ENCODE measurements at regions not wholly inside any gene's neighbourhood (a gene's known extent, or its start where the extent isn't known, plus 50 kb on each side); places are given as distances from the start of the nearest gene placed in this dataset.

GRCh38 chr19:28886708-28887107, 326.2 kb downstream of the UQCRFS1 start:
- DNase-seq, result no peak

GRCh38 chr19:28885965-28886364, 327.0 kb downstream of the UQCRFS1 start:
- no peak for DNase-seq

GRCh38 chr19:28884786-28885476, 328.0 kb downstream of the UQCRFS1 start:
- no peak for DNase-seq

- peak in 24 of 56 donors; percentile 2 to 67 (median 30) for DNase-seq
These were observed 329.7 kb downstream of the UQCRFS1 start for GRCh38 chr19:28883241-28883693.

GRCh38 chr19:28882818-28883217, 330.1 kb downstream of the UQCRFS1 start:
- peak in 3 of 56 donors; percentile 14 to 27 (median 25) for DNase-seq

GRCh38 chr19:28881616-28882015, 331.3 kb downstream of the UQCRFS1 start:
- no peak for DNase-seq

GRCh38 chr19:28880735-28881401, 332.1 kb downstream of the UQCRFS1 start:
- no peak for DNase-seq

GRCh38 chr19:28878862-28879566, 333.9 kb downstream of the UQCRFS1 start:
- DNase-seq, result peak in 43 of 56 donors; percentile 1 to 83 (median 37)

- no peak for DNase-seq
These were observed 336.3 kb downstream of the UQCRFS1 start for GRCh38 chr19:28876609-28877123.

- no peak for DNase-seq
These were observed 338.2 kb downstream of the UQCRFS1 start for GRCh38 chr19:28874742-28875141.

- DNase-seq, result no peak
These were observed 339.6 kb downstream of the UQCRFS1 start for GRCh38 chr19:28873301-28873700.

- no peak for DNase-seq
These were observed 341.7 kb downstream of the UQCRFS1 start for GRCh38 chr19:28871099-28871725.

GRCh38 chr19:28869459-28869858, 343.5 kb downstream of the UQCRFS1 start:
- no peak for DNase-seq

GRCh38 chr19:28868836-28869235, 344.1 kb downstream of the UQCRFS1 start:
- DNase-seq, result no peak

GRCh38 chr19:28867978-28868377, 345.0 kb downstream of the UQCRFS1 start:
- no peak for DNase-seq

- DNase-seq, result peak in 1 of 56 donors; percentile 11
These were observed 348.3 kb downstream of the UQCRFS1 start for GRCh38 chr19:28864577-28865042.

- peak in 6 of 56 donors; percentile 1 to 17 (median 9) for DNase-seq
These were observed 348.9 kb downstream of the UQCRFS1 start for GRCh38 chr19:28864024-28864503.

- no peak for DNase-seq
These were observed 350.7 kb downstream of the UQCRFS1 start for GRCh38 chr19:28862238-28862637.

GRCh38 chr19:28859811-28860210, 353.1 kb downstream of the UQCRFS1 start:
- DNase-seq, result no peak

- DNase-seq, result no peak
These were observed 354.0 kb downstream of the UQCRFS1 start for GRCh38 chr19:28858933-28859332.

- DNase-seq, result no peak
These were observed 355.0 kb downstream of the UQCRFS1 start for GRCh38 chr19:28857967-28858366.

Measured in amygdala (tissue), 56 donors.